ENCODE measurements at regions not wholly inside any gene's neighbourhood (a gene's known extent, or its start where the extent isn't known, plus 50 kb on each side); places are given as distances from the start of the nearest gene placed in this dataset.

DNA sequence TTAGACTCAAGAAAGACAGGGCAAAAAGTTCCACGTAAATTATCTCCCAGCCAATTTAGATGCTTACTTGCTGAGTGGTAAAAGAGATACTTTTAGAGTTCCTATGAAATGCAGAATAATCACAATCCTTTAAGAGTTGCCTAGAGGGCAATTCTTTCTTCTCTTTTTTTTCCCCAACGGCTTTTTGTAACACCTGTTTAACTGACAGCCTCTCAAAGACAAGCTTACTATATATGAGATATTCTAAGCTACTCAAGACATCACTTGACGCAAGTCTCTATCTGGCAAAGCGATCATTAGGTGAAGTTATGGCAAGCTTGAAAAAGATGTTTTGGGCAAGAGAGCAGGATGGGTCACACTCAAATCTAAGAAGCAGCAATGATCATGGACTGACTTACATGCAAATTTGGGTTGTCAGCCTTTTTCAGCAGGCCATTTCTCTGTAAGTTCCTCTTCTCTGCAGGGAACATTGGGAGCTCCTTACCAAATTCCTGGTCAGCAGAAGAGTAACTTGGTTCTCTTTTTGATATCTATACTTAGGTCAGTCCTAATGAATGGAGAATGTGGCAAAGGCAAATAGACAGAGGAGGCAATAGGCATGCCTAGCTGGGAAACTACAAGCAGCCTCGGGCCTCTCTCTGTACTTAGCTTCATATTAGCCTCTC lies 162.9 kb upstream of the FGF13 start:
- TF ChIP-seq, protein P1, sequence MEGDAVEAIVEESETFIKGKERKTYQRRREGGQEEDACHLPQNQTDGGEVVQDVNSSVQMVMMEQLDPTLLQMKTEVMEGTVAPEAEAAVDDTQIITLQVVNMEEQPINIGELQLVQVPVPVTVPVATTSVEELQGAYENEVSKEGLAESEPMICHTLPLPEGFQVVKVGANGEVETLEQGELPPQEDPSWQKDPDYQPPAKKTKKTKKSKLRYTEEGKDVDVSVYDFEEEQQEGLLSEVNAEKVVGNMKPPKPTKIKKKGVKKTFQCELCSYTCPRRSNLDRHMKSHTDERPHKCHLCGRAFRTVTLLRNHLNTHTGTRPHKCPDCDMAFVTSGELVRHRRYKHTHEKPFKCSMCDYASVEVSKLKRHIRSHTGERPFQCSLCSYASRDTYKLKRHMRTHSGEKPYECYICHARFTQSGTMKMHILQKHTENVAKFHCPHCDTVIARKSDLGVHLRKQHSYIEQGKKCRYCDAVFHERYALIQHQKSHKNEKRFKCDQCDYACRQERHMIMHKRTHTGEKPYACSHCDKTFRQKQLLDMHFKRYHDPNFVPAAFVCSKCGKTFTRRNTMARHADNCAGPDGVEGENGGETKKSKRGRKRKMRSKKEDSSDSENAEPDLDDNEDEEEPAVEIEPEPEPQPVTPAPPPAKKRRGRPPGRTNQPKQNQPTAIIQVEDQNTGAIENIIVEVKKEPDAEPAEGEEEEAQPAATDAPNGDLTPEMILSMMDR (IDR thresholded peaks at IDR 0.05) = no peak
- TF ChIP-seq POLR2A (IDR thresholded peaks at IDR 0.05) = no peak
